ENCODE measurements at regions not wholly inside any gene's neighbourhood (a gene's known extent, or its start where the extent isn't known, plus 50 kb on each side); places are given as distances from the start of the nearest gene placed in this dataset.

DNA sequence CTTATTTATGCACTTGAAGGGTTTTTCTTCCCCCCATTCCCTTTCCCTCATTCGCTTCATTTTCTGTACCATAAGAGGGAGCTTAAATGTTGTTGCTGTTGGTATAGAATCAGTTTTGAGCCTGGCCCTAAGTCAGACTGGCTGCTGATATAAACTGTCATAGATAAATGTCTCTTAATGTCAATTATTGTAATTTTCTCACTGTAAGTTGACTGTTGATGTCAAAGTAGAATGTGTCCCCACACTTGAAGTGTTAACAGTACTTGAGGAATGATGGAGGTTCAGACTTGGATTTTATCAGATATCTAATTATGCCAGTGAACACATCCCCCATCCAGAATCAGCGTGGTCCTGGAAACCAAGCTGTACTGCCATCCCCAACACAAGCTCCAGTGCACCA lies 87.8 kb downstream of the PRR15 start:
- FAIRE-seq, result no peak
- Histone ChIP-seq H2BK120ac (replicated peaks; ENCODE audit: low read depth, low read length) (no peak overlapping the region), H3K27me3 (replicated peaks in 1 of 4; ENCODE audit: control insufficient read depth in 3 of 4, extremely low read depth in 1 of 4, insufficient read depth in 3 of 4, low read length in 3 of 4) (no peaks in the 10 kb centered on the region), H3K4me2 (ENCODE audit: insufficient read depth in 1 of 2, low read depth in 2 of 2, low read length in 2 of 2) (no peak overlapping the region), H4K8ac (ENCODE audit: extremely low read depth, insufficient read depth, low read length) (no peak overlapping the region), H3K14ac (ENCODE audit: insufficient read length) (no peak overlapping the region), H3K4me3 (ENCODE audit: extremely low read depth in 1 of 4, insufficient read depth in 2 of 4, low read depth in 3 of 4, low read length in 4 of 4) (no peak overlapping the region), H3K9ac (replicated peaks in 1 of 4; ENCODE audit: extremely low read depth in 1 of 4, low read depth in 3 of 4, low read length in 3 of 4) (no peak overlapping the region), H3K36me3 (ENCODE audit: control insufficient read depth in 2 of 4, insufficient read depth in 4 of 4, low read length in 3 of 4) (no peaks in the 10 kb centered on the region), H3K23me2 (ENCODE audit: low read depth, low read length) (no peaks in the 10 kb centered on the region), H3K4me1 (replicated peaks in 1 of 4; ENCODE audit: control insufficient read depth in 3 of 4, insufficient read depth in 4 of 4, low read length in 3 of 4) (no peaks in the 10 kb centered on the region), H3K23ac (ENCODE audit: insufficient read length) (no peak overlapping the region), H3K27ac (ENCODE audit: low read depth, low read length) (no peak overlapping the region), H2AK5ac (ENCODE audit: low read depth, low read length) (no peak overlapping the region), H3K79me2 (ENCODE audit: control insufficient read depth in 1 of 2, insufficient read depth in 2 of 2, low read length in 2 of 2) (no peaks in the 10 kb centered on the region), H2AFZ (ENCODE audit: low read length) (no peak overlapping the region), H3K79me1 (ENCODE audit: low read depth, low read length) (no peaks in the 10 kb centered on the region; the same call in 1 of the 2 replicates), H3K4ac (replicated peaks; ENCODE audit: insufficient read length, low read depth, low read length) (no peak overlapping the region), H4K5ac (ENCODE audit: insufficient read length, low read depth, low read length) (no peak overlapping the region), H4K91ac (replicated peaks; ENCODE audit: insufficient read length, low read length) (no peak overlapping the region), H3K56ac (replicated peaks; ENCODE audit: insufficient read length, low read depth, low read length) (no peak overlapping the region), H2BK15ac (ENCODE audit: low read length) (no peak overlapping the region), H3K18ac (ENCODE audit: extremely low read depth, low read length) (no peak overlapping the region), H3K9me3 (ENCODE audit: insufficient read depth in 2 of 2, low read depth in 1 of 2, low read length in 1 of 2) (no peaks in the 10 kb centered on the region), H2BK20ac (ENCODE audit: low read length) (no peak overlapping the region), H2BK5ac (ENCODE audit: low read depth, low read length) (no peak overlapping the region), H2BK12ac (ENCODE audit: low read depth, low read length) (no peak overlapping the region), H4K20me1 (replicated peaks in 1 of 2; ENCODE audit: control insufficient read depth in 1 of 2, insufficient read depth in 2 of 2, low read length in 2 of 2) (peaks cover 0 to 3% of the 10 kb centered on the region in 2 experiments)
- ChIA-PET POLR2A (ENCODE audit: partially characterized antibody) (no interaction called here), CTCF (ENCODE audit: partially characterized antibody) (interaction anchor here (0.7 to 2.9 kb wide), 4 partner anchors 9 to 271 kb away, joined by 3 to 10 read pairs (median 4); no protein-coding TSS in a partner anchor)
- DNase-seq (ENCODE audit: low read depth in 1 of 2, low spot score in 2 of 2), result no peak
- 81% methylated on average over 2 of the region's 2 CpGs; no CpG with 5 or more reads in 1 of the 2 experiments for WGBS, 2 experiments (ENCODE audit: extremely low coverage in 1 of 2, insufficient coverage in 1 of 2, insufficient read length in 1 of 2, insufficient replicate concordance in 2 of 2, low coverage in 1 of 2, low lambda C conversion rate in 2 of 2, missing lambda C conversion rate in 1 of 2)
- TF ChIP-seq FOSL1 (IDR thresholded peaks at IDR 0.05; ENCODE audit: insufficient read depth, low read depth, low read length) (no peak), SIRT6 (IDR thresholded peaks at IDR 0.05; ENCODE audit: low read length) (no peak), BACH1 (IDR thresholded peaks at IDR 0.05; ENCODE audit: low read length) (no peak), BRCA1 (IDR thresholded peaks at IDR 0.05; ENCODE audit: low read depth, low read length) (no peak), PHF8 (conservative IDR thresholded peaks at IDR 0.05; ENCODE audit: low read depth, low read length) (no peak), SRF (IDR thresholded peaks at IDR 0.05; ENCODE audit: low read depth, low read length) (no peak), YY1 (IDR thresholded peaks at IDR 0.05; ENCODE audit: low read depth, low read length) (no peak), TEAD4 (IDR thresholded peaks at IDR 0.05; ENCODE audit: low read depth, low read length) (no peak), EP300 (IDR thresholded peaks at IDR 0.05; ENCODE audit: borderline replicate concordance in 1 of 2, low read depth in 2 of 2, low read length in 2 of 2) (no peak), SP4 (IDR thresholded peaks at IDR 0.05; ENCODE audit: low read length) (no peak), CHD1 (IDR thresholded peaks at IDR 0.05; ENCODE audit: low read depth, low read length) (no peak), GTF2F1 (IDR thresholded peaks at IDR 0.05; ENCODE audit: borderline replicate concordance, low read depth, low read length) (no peak), JUND (IDR thresholded peaks at IDR 0.05; ENCODE audit: low read length) (no peak), HDAC2 (IDR thresholded peaks at IDR 0.05; ENCODE audit: borderline replicate concordance in 1 of 2, low read depth in 2 of 2, low read length in 2 of 2) (no peak)
- TF ChIP-seq, protein P1, sequence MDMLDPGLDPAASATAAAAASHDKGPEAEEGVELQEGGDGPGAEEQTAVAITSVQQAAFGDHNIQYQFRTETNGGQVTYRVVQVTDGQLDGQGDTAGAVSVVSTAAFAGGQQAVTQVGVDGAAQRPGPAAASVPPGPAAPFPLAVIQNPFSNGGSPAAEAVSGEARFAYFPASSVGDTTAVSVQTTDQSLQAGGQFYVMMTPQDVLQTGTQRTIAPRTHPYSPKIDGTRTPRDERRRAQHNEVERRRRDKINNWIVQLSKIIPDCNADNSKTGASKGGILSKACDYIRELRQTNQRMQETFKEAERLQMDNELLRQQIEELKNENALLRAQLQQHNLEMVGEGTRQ (IDR thresholded peaks at IDR 0.05; ENCODE audit: low read length), result no peak
